Mesendoderm (in vitro differentiated cells): ENCODE measurements at regions not wholly inside any gene's neighbourhood (a gene's known extent, or its start where the extent isn't known, plus 50 kb on each side); places are given as distances from the start of the nearest gene placed in this dataset.

Experiments used
- DNase-seq: peaks from one replicate; pipeline ENCODE4 v3.0.0; 2013
- H2AK5ac ChIP-seq: 2 replicates; pipeline ENCODE4 v1.6.1; 2013; ENCODE audit warnings: low read length, inconsistent platforms
- H2BK120ac ChIP-seq: 2 replicates; pipeline ENCODE4 v1.6.1; 2013; ENCODE audit warnings: low read depth, mild to moderate bottlenecking, low read length, moderate library complexity, mixed read lengths
- H2BK15ac ChIP-seq: replicated peaks from 2 replicates; pipeline ENCODE4 v1.6.1; 2013; ENCODE audit warnings: low read depth, mild to moderate bottlenecking, moderate library complexity
- H2BK5ac ChIP-seq: 2 replicates; pipeline ENCODE4 v1.6.1; 2013; ENCODE audit warnings: low read length, inconsistent platforms
- H3K18ac ChIP-seq: 2 replicates; pipeline ENCODE4 v1.6.1; 2013; ENCODE audit warnings: mild to moderate bottlenecking, low read length, mixed read lengths
- H3K23ac ChIP-seq: one replicate; pipeline ENCODE4 v1.6.1; 2013; ENCODE audit warnings: low read length
- H3K27ac ChIP-seq: 2 replicates; pipeline ENCODE4 v1.5.1; 2013; ENCODE audit warnings: low read depth, mild to moderate bottlenecking, inconsistent platforms, low read length, moderate library complexity
- H3K27me3 ChIP-seq: 2 replicates; pipeline ENCODE4 v1.6.1; 2013; ENCODE audit warnings: low read length, control low read depth, mild to moderate bottlenecking, inconsistent platforms; ENCODE audit not compliant: insufficient read depth, poor library complexity
- H3K36me3 ChIP-seq: 2 replicates; pipeline ENCODE4 v1.6.1; 2013; ENCODE audit warnings: low read length, inconsistent platforms; ENCODE audit not compliant: control insufficient read depth, insufficient read depth
- H3K4ac ChIP-seq: one replicate; pipeline ENCODE4 v1.6.1; 2013; ENCODE audit warnings: low read depth, mild to moderate bottlenecking, low read length, moderate library complexity
- H3K4me1 ChIP-seq: 2 replicates; pipeline ENCODE4 v1.6.1; 2013; ENCODE audit warnings: low read depth, low read length, inconsistent platforms; ENCODE audit not compliant: control insufficient read depth
- H3K4me2 ChIP-seq: 2 replicates; pipeline ENCODE4 v1.6.1; 2013; ENCODE audit warnings: low read length
- H3K4me3 ChIP-seq: 2 replicates; pipeline ENCODE4 v1.5.1; 2013; ENCODE audit warnings: mild to moderate bottlenecking, low read length
- H3K56ac ChIP-seq: one replicate; pipeline ENCODE4 v1.6.1; 2013; ENCODE audit warnings: low read length
- H3K79me1 ChIP-seq: 2 replicates; pipeline ENCODE4 v1.6.1; 2013; ENCODE audit warnings: low read length, inconsistent platforms
- H3K79me2 ChIP-seq: 2 replicates; pipeline ENCODE4 v1.6.1; 2013; ENCODE audit warnings: mild to moderate bottlenecking, low read length; ENCODE audit not compliant: control insufficient read depth, insufficient read depth
- H3K9ac ChIP-seq: 2 replicates; pipeline ENCODE4 v1.6.1; 2013; ENCODE audit warnings: low read length, inconsistent platforms
- H4K5ac ChIP-seq: one replicate; pipeline ENCODE4 v1.6.1; 2013; ENCODE audit warnings: low read length
- H4K8ac ChIP-seq: one replicate; pipeline ENCODE4 v1.6.1; 2013; ENCODE audit warnings: low read depth, mild to moderate bottlenecking, control low read depth, low read length, moderate library complexity
- WGBS: extraction: QIAGEN DNeasy Blood & Tissue Kit; methylation state at CpG from one replicate; pipeline ENCODE4 v1.1.7; 2013; ENCODE audit warnings: low lambda C conversion rate, missing lambda C conversion rate; ENCODE audit not compliant: insufficient coverage; ENCODE audit errors: extremely low coverage; 5-methylcytosine and 5-hydroxymethylcytosine counted together

DNA sequence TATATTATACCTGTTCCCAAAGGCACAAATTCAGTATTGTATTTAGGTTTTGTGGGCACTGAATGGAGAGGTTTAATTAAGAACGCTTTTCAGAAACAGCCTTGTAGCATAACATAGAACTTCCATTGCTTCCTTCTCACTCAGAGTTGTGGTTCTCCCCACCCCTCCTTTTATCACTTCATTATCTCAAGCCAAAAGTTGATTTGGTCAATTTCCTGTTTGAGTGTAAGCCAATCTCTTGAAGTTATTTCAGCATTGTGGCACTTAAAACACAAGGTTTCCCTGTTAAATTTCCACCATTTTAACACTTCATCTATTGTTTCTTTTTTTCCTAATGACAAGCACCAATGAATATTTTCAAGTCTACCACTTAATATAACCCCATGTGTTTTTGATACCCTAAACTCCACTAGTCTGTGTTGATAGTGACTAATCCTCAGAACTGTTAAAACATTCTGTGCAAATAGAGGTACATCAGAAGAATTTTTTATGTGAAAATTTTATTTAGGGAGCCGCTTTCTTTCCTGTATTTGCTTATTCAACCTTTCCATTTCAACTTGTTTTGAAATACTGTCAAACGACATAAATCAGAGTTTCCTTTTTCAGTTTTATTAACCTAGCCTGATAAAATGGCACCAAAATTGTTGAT, 340.1 kb downstream of the BCAT1 start:
- no peak overlapping the region for H4K8ac ChIP-seq
- peak; percentile 72 for DNase-seq
- no peaks in the 10 kb centered on the region for H3K27me3 ChIP-seq
- no peak overlapping the region for H2BK120ac ChIP-seq
- H3K56ac ChIP-seq: no peak overlapping the region
- no peak overlapping the region for H2AK5ac ChIP-seq
- H3K79me1 ChIP-seq: no peaks in the 10 kb centered on the region
- H4K5ac ChIP-seq: no peak overlapping the region
- no peaks in the 10 kb centered on the region for H3K79me2 ChIP-seq
- no peak overlapping the region for H3K18ac ChIP-seq
- H3K23ac ChIP-seq: no peak overlapping the region
- no peaks in the 10 kb centered on the region for H3K36me3 ChIP-seq
- no peak overlapping the region for H3K27ac ChIP-seq
- no peaks in the 10 kb centered on the region for H3K4me1 ChIP-seq
- H3K4ac ChIP-seq: no peak overlapping the region
- H3K4me2 ChIP-seq: no peak overlapping the region
- no peak overlapping the region for H3K9ac ChIP-seq
- no peak overlapping the region for H3K4me3 ChIP-seq
- no peak overlapping the region for H2BK5ac ChIP-seq
- H2BK15ac ChIP-seq: no peak overlapping the region
- no CpG with 5 or more reads among the region's 3 CpGs for WGBS

DNA sequence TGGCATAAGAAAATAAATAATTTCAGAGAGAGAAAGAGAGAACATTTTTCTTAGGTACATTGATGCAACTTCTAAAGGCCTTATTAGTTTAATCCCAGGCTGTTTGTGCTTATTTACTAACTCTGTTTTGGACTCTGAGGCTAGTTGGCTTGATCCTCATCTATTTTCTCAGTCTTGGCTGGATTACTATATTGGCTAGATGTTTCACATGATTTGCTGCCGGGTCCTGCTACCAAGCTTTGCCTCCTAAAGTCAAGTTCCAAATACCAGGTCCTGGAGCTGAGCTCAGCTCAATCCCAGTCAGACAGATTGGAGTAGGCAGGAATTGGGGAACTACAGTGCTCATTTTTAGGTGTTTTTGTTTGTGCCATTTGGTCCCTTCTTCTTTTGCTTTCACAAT, 340.8 kb downstream of the BCAT1 start:
- no peak overlapping the region for H3K4me3 ChIP-seq
- peak overlapping the region; percentile 90 for H3K18ac ChIP-seq
- no peak for DNase-seq
- H2AK5ac ChIP-seq: no peak overlapping the region
- no peak overlapping the region for H3K9ac ChIP-seq
- no peak overlapping the region for H3K23ac ChIP-seq
- no peaks in the 10 kb centered on the region for H3K36me3 ChIP-seq
- H3K79me1 ChIP-seq: no peaks in the 10 kb centered on the region
- no peak overlapping the region for H4K8ac ChIP-seq
- no peak overlapping the region for H2BK15ac ChIP-seq
- H3K4ac ChIP-seq: no peak overlapping the region
- H4K5ac ChIP-seq: no peak overlapping the region
- no peaks in the 10 kb centered on the region for H3K79me2 ChIP-seq
- no peak overlapping the region for H3K4me2 ChIP-seq
- no peaks in the 10 kb centered on the region for H3K4me1 ChIP-seq
- H3K27me3 ChIP-seq: no peaks in the 10 kb centered on the region
- no CpG with 5 or more reads among the region's 1 CpG for WGBS
- no peak overlapping the region for H3K27ac ChIP-seq
- no peak overlapping the region for H2BK120ac ChIP-seq
- peak overlapping the region; percentile 32 for H2BK5ac ChIP-seq
- peak overlapping the region; percentile 4 for H3K56ac ChIP-seq

GRCh38 chr12:24605916-24606315, 343.0 kb downstream of the BCAT1 start:
- H3K23ac ChIP-seq: no peak overlapping the region
- no peak overlapping the region for H3K18ac ChIP-seq
- DNase-seq: no peak
- no peak overlapping the region for H2AK5ac ChIP-seq
- H2BK120ac ChIP-seq: no peak overlapping the region
- no peak overlapping the region for H3K9ac ChIP-seq
- no peak overlapping the region for H3K4me3 ChIP-seq
- no peaks in the 10 kb centered on the region for H3K27me3 ChIP-seq
- WGBS: no CpG with 5 or more reads among the region's 4 CpGs
- no peaks in the 10 kb centered on the region for H3K79me1 ChIP-seq
- no peaks in the 10 kb centered on the region for H3K36me3 ChIP-seq
- H3K56ac ChIP-seq: no peak overlapping the region
- no peak overlapping the region for H3K4ac ChIP-seq
- no peak overlapping the region for H4K5ac ChIP-seq
- H3K79me2 ChIP-seq: no peaks in the 10 kb centered on the region
- H3K4me2 ChIP-seq: no peak overlapping the region
- no peaks in the 10 kb centered on the region for H3K4me1 ChIP-seq
- no peak overlapping the region for H3K27ac ChIP-seq
- H4K8ac ChIP-seq: no peak overlapping the region
- H2BK5ac ChIP-seq: no peak overlapping the region
- no peak overlapping the region for H2BK15ac ChIP-seq

DNA sequence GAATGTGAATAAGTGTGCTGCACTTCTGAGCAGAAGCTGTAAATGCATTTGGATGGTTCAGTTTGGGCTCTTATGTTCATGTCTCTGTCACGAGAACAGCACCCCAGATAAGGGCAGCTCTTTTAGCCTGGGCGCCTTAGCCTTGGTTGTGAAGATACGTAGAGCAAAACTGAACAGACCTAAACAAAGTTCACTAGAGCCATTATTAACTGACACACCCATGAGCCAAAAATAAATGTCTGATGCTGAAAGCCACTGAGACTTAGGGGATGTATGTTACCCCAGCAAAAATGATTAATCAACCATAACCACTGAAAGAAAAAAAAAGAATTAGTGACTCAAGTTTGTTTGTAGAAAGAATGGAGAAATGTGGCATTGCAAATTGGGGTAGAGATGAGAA, 343.4 kb downstream of the BCAT1 start:
- Histone ChIP-seq H2BK120ac (no peak overlapping the region), H3K27me3 (no peaks in the 10 kb centered on the region), H3K4me1 (no peaks in the 10 kb centered on the region), H3K36me3 (no peaks in the 10 kb centered on the region), H3K27ac (no peak overlapping the region), H2BK15ac (no peak overlapping the region), H4K5ac (peak overlapping the region; percentile 68), H3K4me2 (no peak overlapping the region), H3K79me2 (no peaks in the 10 kb centered on the region), H3K9ac (no peak overlapping the region), H3K4me3 (no peak overlapping the region), H3K23ac (no peak overlapping the region), H4K8ac (no peak overlapping the region), H3K4ac (no peak overlapping the region), H3K56ac (no peak overlapping the region), H2AK5ac (no peak overlapping the region), H3K79me1 (no peaks in the 10 kb centered on the region), H2BK5ac (no peak overlapping the region), H3K18ac (no peak overlapping the region)
- WGBS: no CpG with 5 or more reads among the region's 3 CpGs
- no peak for DNase-seq

GRCh38 chr12:24603371-24603770, 345.5 kb downstream of the BCAT1 start:
- no peaks in the 10 kb centered on the region for H3K79me1 ChIP-seq
- no peaks in the 10 kb centered on the region for H3K4me1 ChIP-seq
- H3K18ac ChIP-seq: no peak overlapping the region
- H2AK5ac ChIP-seq: no peak overlapping the region
- no peak overlapping the region for H3K4me2 ChIP-seq
- WGBS: no CpG with 5 or more reads among the region's 3 CpGs
- no peak overlapping the region for H3K4me3 ChIP-seq
- no peak for DNase-seq
- H2BK120ac ChIP-seq: no peak overlapping the region
- no peak overlapping the region for H4K5ac ChIP-seq
- no peak overlapping the region for H3K27ac ChIP-seq
- H3K56ac ChIP-seq: no peak overlapping the region
- H3K23ac ChIP-seq: no peak overlapping the region
- H2BK15ac ChIP-seq: no peak overlapping the region
- no peaks in the 10 kb centered on the region for H3K27me3 ChIP-seq
- H4K8ac ChIP-seq: no peak overlapping the region
- H3K36me3 ChIP-seq: no peaks in the 10 kb centered on the region
- no peaks in the 10 kb centered on the region for H3K79me2 ChIP-seq
- no peak overlapping the region for H3K4ac ChIP-seq
- no peak overlapping the region for H2BK5ac ChIP-seq
- H3K9ac ChIP-seq: no peak overlapping the region

GRCh38 chr12:24600996-24601395, 347.9 kb downstream of the BCAT1 start:
- no peaks in the 10 kb centered on the region for H3K36me3 ChIP-seq
- H3K27ac ChIP-seq: no peak overlapping the region
- H2BK15ac ChIP-seq: no peak overlapping the region
- no peaks in the 10 kb centered on the region for H3K79me2 ChIP-seq
- no peak overlapping the region for H2BK120ac ChIP-seq
- no peak overlapping the region for H4K8ac ChIP-seq
- H3K56ac ChIP-seq: no peak overlapping the region
- no peaks in the 10 kb centered on the region for H3K4me1 ChIP-seq
- no peak overlapping the region for H3K4ac ChIP-seq
- H4K5ac ChIP-seq: no peak overlapping the region
- no peak overlapping the region for H3K23ac ChIP-seq
- H3K4me3 ChIP-seq: no peak overlapping the region
- no peak overlapping the region for H3K9ac ChIP-seq
- H2AK5ac ChIP-seq: no peak overlapping the region
- WGBS: no CpG with 5 or more reads among the region's 1 CpG
- H3K27me3 ChIP-seq: no peaks in the 10 kb centered on the region
- no peaks in the 10 kb centered on the region for H3K79me1 ChIP-seq
- H2BK5ac ChIP-seq: no peak overlapping the region
- H3K18ac ChIP-seq: no peak overlapping the region
- H3K4me2 ChIP-seq: no peak overlapping the region
- DNase-seq: no peak
